K562 (cell line): ENCODE measurements at regions not wholly inside any gene's neighbourhood (a gene's known extent, or its start where the extent isn't known, plus 50 kb on each side); places are given as distances from the start of the nearest gene placed in this dataset.
"Not testable (repeated sequence)": the region's sequence is repeated elsewhere in the genome, so short reads cannot be mapped to it uniquely, and the experiment has no call there.

Source experiments
- ATAC-seq: fragments of 200-7000 bp; cut with Tn5 transposase; 3 replicates; pipeline ENCODE4 v1.9.1; 2020; ENCODE audit warnings: moderate library complexity
- BruUV-seq: library from RNA; stranded (reverse); fragments of 400-500 nt; replicated peaks from 2 replicates; lab custom pipeline; 2021; lab: Mats Ljungman, UMichigan
- CTCF ChIA-PET: fragments of 300-600 bp; formaldehyde crosslinking; extraction: SDS; loops from one replicate; lab custom pipeline; 2021; ENCODE audit warnings: low intra/inter-chr PET ratio; lab: Yijun Ruan, JAX
- POLR2A ChIA-PET: fragments of 300-600, 350-650 bp; sonication (Branson Sonifier 250); formaldehyde crosslinking; extraction: SDS; loops from one replicate; lab custom pipeline; 2021; ENCODE audit warnings: antibody characterized with exemption, inconsistent platforms; lab: Yijun Ruan, JAX
- DNase-seq, 4 experiments: peaks; one replicate each; pipeline versions ENCODE4 v3.0.0 to v3.0.0-alpha.2; 2011 to 2018; ENCODE audit warnings: low spot score in 3 of 4, mixed read lengths in 3 of 4; ENCODE audit errors: extremely low read depth in 1 of 4
- FAIRE-seq: peaks from 2 replicates; lab custom pipeline; 2011; peaks lifted over from hg19 to GRCh38; lab: Jason Lieb, UNC
- H2AFZ ChIP-seq: 2 replicates; pipeline ENCODE4 v1.6.0; 2011; ENCODE audit warnings: low read depth, low read length, control low read depth, inconsistent platforms
- H3K27ac ChIP-seq: fragments of 200-600 bp; 3 replicates; pipeline ENCODE4 v1.8.0; 2011; ENCODE audit warnings: low read depth, mild to moderate bottlenecking, control low read depth, inconsistent platforms, low read length, moderate library complexity, mixed read lengths; ENCODE audit errors: extremely low read depth
- H3K27me3 ChIP-seq, 2 experiments: fragments of 300-600 bp in 1 of 2; 2 replicates in 1 of 2; 3 replicates in 1 of 2; pipeline versions ENCODE4 v1.6.0 to v1.8.0; 2011; ENCODE audit warnings: inconsistent platforms in 2 of 2, low read length in 2 of 2, mild to moderate bottlenecking in 1 of 2, mixed read lengths in 1 of 2, moderate library complexity in 1 of 2; ENCODE audit not compliant: control insufficient read depth in 2 of 2, insufficient read depth in 2 of 2
- H3K36me3 ChIP-seq: fragments of 300-600 bp; 3 replicates; pipeline ENCODE4 v1.8.0; 2011; ENCODE audit warnings: mild to moderate bottlenecking, low read length, inconsistent platforms; ENCODE audit not compliant: control insufficient read depth, insufficient read depth
- H3K4me1 ChIP-seq, 2 experiments: fragments of 200-600 bp in 1 of 2; replicated peaks in 1 of 2; 2 replicates in 1 of 2; 3 replicates in 1 of 2; pipeline versions ENCODE4 v1.5.1 to v1.8.0; 2011; ENCODE audit warnings: inconsistent platforms in 2 of 2, low read length in 2 of 2, mild to moderate bottlenecking in 1 of 2, mixed read lengths in 1 of 2, moderate library complexity in 1 of 2; ENCODE audit not compliant: control insufficient read depth in 2 of 2, insufficient read depth in 2 of 2
- H3K4me2 ChIP-seq: 2 replicates; pipeline ENCODE4 v1.6.1; 2011; ENCODE audit warnings: low read length, control low read depth, inconsistent platforms, mixed read lengths; ENCODE audit not compliant: insufficient read depth
- H3K4me3 ChIP-seq: fragments of 200-600 bp; sonication (generic), shearing (Covaris generic); 2 replicates; pipeline ENCODE4 v1.5.1; 2016; ENCODE audit warnings: control low read depth, inconsistent platforms
- H3K79me2 ChIP-seq: fragments of 200-600 bp; 3 replicates; pipeline ENCODE4 v1.8.0; 2011; ENCODE audit warnings: low read length, inconsistent platforms; ENCODE audit not compliant: control insufficient read depth, insufficient read depth
- H3K9ac ChIP-seq, 2 experiments: 2 replicates each; pipeline versions ENCODE4 v1.6.0 to v1.6.1; 2011; ENCODE audit warnings: low read depth in 2 of 2, low read length in 2 of 2, control low read depth in 1 of 2, inconsistent platforms in 1 of 2, mild to moderate bottlenecking in 1 of 2, mixed read lengths in 1 of 2; ENCODE audit not compliant: insufficient read depth in 1 of 2
- H3K9me1 ChIP-seq: one replicate; pipeline ENCODE4 v1.6.0; 2011; ENCODE audit warnings: inconsistent platforms, mild to moderate bottlenecking, low read length, moderate library complexity; ENCODE audit not compliant: control insufficient read depth, insufficient read depth
- H3K9me3 ChIP-seq: replicated peaks from 2 replicates; pipeline ENCODE4 v1.5.1; 2011; ENCODE audit warnings: low read depth, low read length, inconsistent platforms; ENCODE audit not compliant: control insufficient read depth, insufficient read depth
- H4K20me1 ChIP-seq: replicated peaks from 2 replicates; pipeline ENCODE4 v1.6.1; 2011; ENCODE audit warnings: low read length, inconsistent platforms, mixed read lengths; ENCODE audit not compliant: control insufficient read depth, insufficient read depth
- WGBS: fragments of 100-300 bp; shearing (Covaris generic); methylation state at CpG from one replicate; pipeline ENCODE4 v1.1.6; 2016; ENCODE audit warnings: low coverage, mixed read lengths; ENCODE audit not compliant: insufficient coverage; ENCODE audit errors: missing lambda C conversion rate; 5-methylcytosine and 5-hydroxymethylcytosine counted together
- in situ Hi-C: fragments of 300-500 bp; cut with MboI; formaldehyde crosslinking; loops from 4 replicates; pipeline ENCODE4 v1.15.0; 2018; ENCODE audit warnings: inconsistent platforms, mixed read lengths
- intact Hi-C: fragments of 100-400 bp; cut with micrococcal nuclease; formaldehyde crosslinking; loops from 2 replicates; pipeline ENCODE4 v1.14.2; 2022

GRCh38 chr3:195991986-195992385 lies 83.6 kb upstream of the TNK2 start:
- H4K20me1 ChIP-seq, BruUV-seq, H3K4me1 ChIP-seq, DNase-seq, H3K4me3 ChIP-seq, FAIRE-seq, H3K9ac ChIP-seq, POLR2A ChIA-PET, H3K9me3 ChIP-seq, H3K27me3 ChIP-seq, H2AFZ ChIP-seq, H3K4me2 ChIP-seq, CTCF ChIA-PET, H3K27ac ChIP-seq, H3K36me3 ChIP-seq, ATAC-seq, in situ Hi-C loops, H3K9me1 ChIP-seq, intact Hi-C loops: not testable (repeated sequence)
- WGBS = 63% methylated on average over 9 of the region's 12 CpGs
- H3K79me2 ChIP-seq = peaks cover 11% of the 10 kb centered on the region

GRCh38 chr3:195991243-195991642 lies 82.9 kb upstream of the TNK2 start:
- WGBS = 81% methylated on average over 11 of the region's 12 CpGs
- H3K79me2 ChIP-seq = peaks cover 12% of the 10 kb centered on the region
- H3K36me3 ChIP-seq, H3K27me3 ChIP-seq, H2AFZ ChIP-seq, H3K27ac ChIP-seq, intact Hi-C loops, in situ Hi-C loops, DNase-seq, H3K4me1 ChIP-seq, FAIRE-seq, POLR2A ChIA-PET, CTCF ChIA-PET, H3K9ac ChIP-seq, H3K4me2 ChIP-seq, BruUV-seq, ATAC-seq, H4K20me1 ChIP-seq, H3K9me3 ChIP-seq, H3K4me3 ChIP-seq, H3K9me1 ChIP-seq: not testable (repeated sequence)
